Tibial artery (tissue), 4 donors: ENCODE measurements at regions not wholly inside any gene's neighbourhood (a gene's known extent, or its start where the extent isn't known, plus 50 kb on each side); places are given as distances from the start of the nearest gene placed in this dataset.
"Not testable (repeated sequence)": the region's sequence is repeated elsewhere in the genome, so short reads cannot be mapped to it uniquely, and the experiment has no call there.

ENCODE experiments used
- DNase-seq, 2 donors: peaks; one replicate each; pipeline ENCODE4 v3.0.0-alpha.2; 2019
- H3K27ac ChIP-seq, 2 donors: fragments of 200-600 bp; sonication (generic) in 1 of 2; 1 replicate in 1 of 2; 2 replicates in 1 of 2; pipeline ENCODE4 v1.5.1; 2018 to 2019; ENCODE audit warnings: mild to moderate bottlenecking in 1 of 2
- H3K27me3 ChIP-seq, 2 donors: fragments of 200-600 bp; sonication (generic) in 1 of 2; one replicate each; pipeline versions ENCODE4 v1.5.1 to v1.6.0; 2016 to 2019
- H3K36me3 ChIP-seq, 3 donors: fragments of 200-600 bp; sonication (generic) in 2 of 3; one replicate each; pipeline ENCODE4 v1.5.1; 2016 to 2019; ENCODE audit warnings: mild to moderate bottlenecking in 2 of 3
- H3K4me1 ChIP-seq, 4 donors: fragments of 200-600 bp; sonication (generic) in 2 of 4; 1 replicate in 3 of 4; 2 replicates in 1 of 4; pipeline ENCODE4 v1.5.1; 2016 to 2019
- H3K4me3 ChIP-seq, 2 donors: fragments of 200-600 bp; sonication (generic) in 1 of 2; 1 replicate in 1 of 2; 2 replicates in 1 of 2; pipeline ENCODE4 v1.5.1; 2018 to 2019; ENCODE audit warnings: mild to moderate bottlenecking in 2 of 2
- H3K9me3 ChIP-seq, 3 donors: fragments of 200-600 bp; sonication (generic) in 1 of 3; one replicate each; pipeline ENCODE4 v1.5.1; 2016 to 2019
- CTCF ChIP-seq, 2 experiments: fragments of 200-600 bp in 1 of 2; fragments of 450-650 bp in 1 of 2; IDR thresholded peaks; one replicate each; pipeline ENCODE4 v1.5.1; 2017 to 2019; ENCODE audit warnings: antibody characterized with exemption in 2 of 2, mild to moderate bottlenecking in 1 of 2, moderate library complexity in 1 of 2
- intact Hi-C: fragments of 100-400 bp; cut with DNase I; formaldehyde crosslinking; loops from one replicate; pipeline ENCODE4 v1.15.0; 2023; ENCODE audit warnings: low total_unique reads

GRCh38 chr5:12683249-12683648 is 779.0 kb upstream of the CTNND2 start:
- no peak overlapping the region for H3K4me3 ChIP-seq
- H3K9me3 ChIP-seq, result no peaks in the 10 kb centered on the region
- no peak overlapping the region for H3K27ac ChIP-seq
- intact Hi-C loops, result no loop called here
- no peak for DNase-seq
- TF ChIP-seq CTCF (IDR thresholded peaks at IDR 0.05), result no peak
- H3K27me3 ChIP-seq, result no peaks in the 10 kb centered on the region
- no peaks in the 10 kb centered on the region for H3K4me1 ChIP-seq
- H3K36me3 ChIP-seq, result no peaks in the 10 kb centered on the region

GRCh38 chr5:12679731-12680130 is 775.5 kb upstream of the CTNND2 start:
- Histone ChIP-seq H3K4me1 (no peaks in the 10 kb centered on the region), H3K4me3 (no peak overlapping the region), H3K27me3 (no peaks in the 10 kb centered on the region), H3K27ac (no peak overlapping the region), H3K9me3 (no peaks in the 10 kb centered on the region), H3K36me3 (no peaks in the 10 kb centered on the region)
- no peak for TF ChIP-seq CTCF (IDR thresholded peaks at IDR 0.05)
- DNase-seq, result no peak
- intact Hi-C loops, result no loop called here

- H3K36me3 ChIP-seq, result no peaks in the 10 kb centered on the region
- intact Hi-C loops, result no loop called here
- H3K9me3 ChIP-seq, result no peaks in the 10 kb centered on the region
- no peaks in the 10 kb centered on the region for H3K27me3 ChIP-seq
- no peak for TF ChIP-seq CTCF (IDR thresholded peaks at IDR 0.05)
- no peak overlapping the region for H3K27ac ChIP-seq
- no peaks in the 10 kb centered on the region for H3K4me1 ChIP-seq
- no peak overlapping the region for H3K4me3 ChIP-seq
- DNase-seq, result no peak
These were observed 771.7 kb upstream of the CTNND2 start for GRCh38 chr5:12675959-12676358.

- no peak for DNase-seq
- intact Hi-C loops, result no loop called here
- Histone ChIP-seq H3K36me3 (no peaks in the 10 kb centered on the region), H3K4me1 (no peaks in the 10 kb centered on the region), H3K4me3 (no peak overlapping the region), H3K27me3 (no peaks in the 10 kb centered on the region), H3K27ac (no peak overlapping the region), H3K9me3 (no peaks in the 10 kb centered on the region)
- no peak for TF ChIP-seq CTCF (IDR thresholded peaks at IDR 0.05)
These were observed 767.9 kb upstream of the CTNND2 start for GRCh38 chr5:12672141-12672540.

- H3K27ac ChIP-seq, result no peak overlapping the region
- no peaks in the 10 kb centered on the region for H3K4me1 ChIP-seq
- no peaks in the 10 kb centered on the region for H3K27me3 ChIP-seq
- no peak for DNase-seq
- H3K4me3 ChIP-seq, result no peak overlapping the region
- H3K36me3 ChIP-seq, result no peaks in the 10 kb centered on the region
- H3K9me3 ChIP-seq, result no peaks in the 10 kb centered on the region
- no peak for TF ChIP-seq CTCF (IDR thresholded peaks at IDR 0.05)
- intact Hi-C loops, result no loop called here
These were observed 765.1 kb upstream of the CTNND2 start for GRCh38 chr5:12669326-12669725.

GRCh38 chr5:12668564-12668963 is 764.3 kb upstream of the CTNND2 start:
- intact Hi-C loops, result no loop called here

GRCh38 chr5:12667818-12668217 is 763.6 kb upstream of the CTNND2 start:
- intact Hi-C loops, H3K27me3 ChIP-seq, H3K4me1 ChIP-seq, H3K36me3 ChIP-seq, H3K27ac ChIP-seq, DNase-seq, H3K9me3 ChIP-seq, H3K4me3 ChIP-seq: not testable (repeated sequence)

More at GRCh38 chr5:12668564-12668963, 764.3 kb upstream of the CTNND2 start:
- Histone ChIP-seq H3K9me3 (no peaks in the 10 kb centered on the region), H3K36me3 (no peaks in the 10 kb centered on the region), H3K27me3 (no peaks in the 10 kb centered on the region), H3K4me3 (no peak overlapping the region), H3K27ac (no peak overlapping the region), H3K4me1 (no peaks in the 10 kb centered on the region)
- no peak for TF ChIP-seq CTCF (IDR thresholded peaks at IDR 0.05)
- DNase-seq, result no peak

- intact Hi-C loops, DNase-seq: not testable (repeated sequence)
These were observed 761.5 kb upstream of the CTNND2 start for GRCh38 chr5:12665772-12666171.

More at GRCh38 chr5:12665772-12666171, 761.5 kb upstream of the CTNND2 start:
- not testable (repeated sequence) for H3K36me3 ChIP-seq, H3K4me3 ChIP-seq, H3K27ac ChIP-seq, H3K4me1 ChIP-seq, H3K9me3 ChIP-seq, H3K27me3 ChIP-seq
